ENCODE measurements at regions not wholly inside any gene's neighbourhood (a gene's known extent, or its start where the extent isn't known, plus 50 kb on each side); places are given as distances from the start of the nearest gene placed in this dataset.

GRCh38 chr3:8336456-8336855 is 165.2 kb upstream of the LMCD1 start:
- TF ChIP-seq, protein P1, sequence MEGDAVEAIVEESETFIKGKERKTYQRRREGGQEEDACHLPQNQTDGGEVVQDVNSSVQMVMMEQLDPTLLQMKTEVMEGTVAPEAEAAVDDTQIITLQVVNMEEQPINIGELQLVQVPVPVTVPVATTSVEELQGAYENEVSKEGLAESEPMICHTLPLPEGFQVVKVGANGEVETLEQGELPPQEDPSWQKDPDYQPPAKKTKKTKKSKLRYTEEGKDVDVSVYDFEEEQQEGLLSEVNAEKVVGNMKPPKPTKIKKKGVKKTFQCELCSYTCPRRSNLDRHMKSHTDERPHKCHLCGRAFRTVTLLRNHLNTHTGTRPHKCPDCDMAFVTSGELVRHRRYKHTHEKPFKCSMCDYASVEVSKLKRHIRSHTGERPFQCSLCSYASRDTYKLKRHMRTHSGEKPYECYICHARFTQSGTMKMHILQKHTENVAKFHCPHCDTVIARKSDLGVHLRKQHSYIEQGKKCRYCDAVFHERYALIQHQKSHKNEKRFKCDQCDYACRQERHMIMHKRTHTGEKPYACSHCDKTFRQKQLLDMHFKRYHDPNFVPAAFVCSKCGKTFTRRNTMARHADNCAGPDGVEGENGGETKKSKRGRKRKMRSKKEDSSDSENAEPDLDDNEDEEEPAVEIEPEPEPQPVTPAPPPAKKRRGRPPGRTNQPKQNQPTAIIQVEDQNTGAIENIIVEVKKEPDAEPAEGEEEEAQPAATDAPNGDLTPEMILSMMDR (IDR thresholded peaks at IDR 0.05; ENCODE audit: low read depth, low read length, poor library complexity, severe bottlenecking), result peak; percentile 51
- TF ChIP-seq EZH2phosphoT487 (IDR thresholded peaks at IDR 0.05; ENCODE audit: borderline replicate concordance, low read length), result no peak

Data from DOHH2 (cell line).